GM12891 (cell line): ENCODE measurements at regions not wholly inside any gene's neighbourhood (a gene's known extent, or its start where the extent isn't known, plus 50 kb on each side); places are given as distances from the start of the nearest gene placed in this dataset.

Source experiments
- POLR2A ChIP-seq: IDR thresholded peaks from 2 replicates; pipeline ENCODE4 v1.6.1; 2011; ENCODE audit warnings: low read depth, low read length, control low read depth
- POLR2AphosphoS5 ChIP-seq: IDR thresholded peaks from 2 replicates; pipeline ENCODE4 v1.6.1; 2011; ENCODE audit warnings: low read depth, low read length, control low read depth
- SPI1 ChIP-seq: IDR thresholded peaks from 2 replicates; pipeline ENCODE4 v1.6.1; 2011; ENCODE audit warnings: low read depth, low read length, control low read depth
- TAF1 ChIP-seq: IDR thresholded peaks from 2 replicates; pipeline ENCODE4 v1.6.1; 2011; ENCODE audit warnings: low read depth, low read length, control low read depth

DNA sequence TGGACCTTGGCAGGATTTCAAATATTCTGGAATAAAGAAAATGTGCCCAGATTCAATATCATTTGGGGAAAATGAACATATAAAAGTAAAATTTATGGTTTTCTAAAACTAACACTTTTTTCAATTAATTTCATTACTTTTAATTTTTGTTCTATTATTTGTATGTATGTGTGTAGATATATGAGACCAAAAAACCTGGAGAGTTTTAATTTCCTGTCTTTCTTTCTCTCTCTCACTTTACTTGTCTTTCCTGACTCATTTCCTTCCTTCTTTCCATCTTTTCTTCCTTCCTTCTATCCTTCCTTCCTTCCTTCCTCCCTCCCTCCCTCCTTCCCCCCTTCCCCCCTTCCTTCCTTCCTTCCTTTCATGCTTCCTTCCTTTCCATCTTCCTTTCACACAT, 137.0 kb downstream of the NPR3 start:
- TF ChIP-seq SPI1, result no peak
- no peak for TF ChIP-seq POLR2AphosphoS5
- no peak for TF ChIP-seq POLR2A
- TF ChIP-seq TAF1, result no peak
